Prostate gland (tissue), 2 donors: ENCODE measurements at regions not wholly inside any gene's neighbourhood (a gene's known extent, or its start where the extent isn't known, plus 50 kb on each side); places are given as distances from the start of the nearest gene placed in this dataset.

Experiments used
- CTCF ChIP-seq, 4 experiments: fragments of 200-600 bp in 2 of 4; fragments of 450-650 bp in 2 of 4; sonication (generic) in 2 of 4; IDR thresholded peaks; 1 replicate in 3 of 4; 2 replicates in 1 of 4; pipeline ENCODE4 v1.5.1; 2016 to 2019; ENCODE audit warnings: antibody characterized with exemption in 4 of 4, mild to moderate bottlenecking in 2 of 4, moderate library complexity in 2 of 4
- POLR2A ChIP-seq: fragments of 450-650 bp; IDR thresholded peaks from one replicate; pipeline ENCODE4 v1.6.1; 2016; ENCODE audit warnings: antibody characterized with exemption, mild to moderate bottlenecking
- POLR2AphosphoS5 ChIP-seq: sonication (generic); formaldehyde crosslinking; IDR thresholded peaks from one replicate; pipeline ENCODE4 v1.6.1; 2017; ENCODE audit warnings: antibody characterized with exemption

- TF ChIP-seq CTCF (IDR thresholded peaks at IDR 0.05) (no peak), POLR2A (no peak), POLR2AphosphoS5 (no peak)
Observed at GRCh38 chr11:32331792-32332191, 103.5 kb downstream of the WT1 start.
